Omental fat pad (tissue), 3 donors: ENCODE measurements at regions not wholly inside any gene's neighbourhood (a gene's known extent, or its start where the extent isn't known, plus 50 kb on each side); places are given as distances from the start of the nearest gene placed in this dataset.
"Not testable (repeated sequence)": the region's sequence is repeated elsewhere in the genome, so short reads cannot be mapped to it uniquely, and the experiment has no call there.

Source experiments
- ATAC-seq: fragments of 150-250 bp; one replicate; pipeline ENCODE4 v1.9.1; 2016; ENCODE audit warnings: mild to moderate bottlenecking, moderate library complexity; ENCODE audit not compliant: low FRiP score
- DNase-seq: peaks from one replicate; pipeline ENCODE4 v3.0.0-alpha.2; 2019; ENCODE audit warnings: low spot score
- CTCF ChIP-seq, 3 donors: fragments of 450-650 bp; IDR thresholded peaks; one replicate each; pipeline ENCODE4 v1.5.1; 2016 to 2017; ENCODE audit warnings: antibody characterized with exemption in 3 of 3, mild to moderate bottlenecking in 3 of 3, moderate library complexity in 2 of 3

- no peak for TF ChIP-seq CTCF (IDR thresholded peaks at IDR 0.05)
- ATAC-seq = no peak
Observed at GRCh38 chr3:164416491-164417222, 661.6 kb downstream of the SI start.

GRCh38 chr3:164408326-164408725 lies 670.0 kb downstream of the SI start:
- DNase-seq = no peak
- ATAC-seq = no peak
- TF ChIP-seq CTCF (IDR thresholded peaks at IDR 0.05) = no peak

More at GRCh38 chr3:164416491-164417222, 661.6 kb downstream of the SI start:
- DNase-seq = no peak

- no peak for TF ChIP-seq CTCF (IDR thresholded peaks at IDR 0.05)
- ATAC-seq (no peak), DNase-seq (no peak)
Observed at GRCh38 chr3:164407111-164407510, 671.2 kb downstream of the SI start.

- DNase-seq = no peak
- TF ChIP-seq CTCF (IDR thresholded peaks at IDR 0.05) = no peak
- ATAC-seq = no peak
Observed at GRCh38 chr3:164406281-164406680, 672.0 kb downstream of the SI start.

GRCh38 chr3:164401923-164402322 lies 676.4 kb downstream of the SI start:
- no peak for TF ChIP-seq CTCF (IDR thresholded peaks at IDR 0.05)
- no peak for ATAC-seq
- DNase-seq = no peak

- ATAC-seq = not testable (repeated sequence)
Observed at GRCh38 chr3:164401440-164401839, 676.9 kb downstream of the SI start.

GRCh38 chr3:164397462-164397861 lies 680.8 kb downstream of the SI start:
- DNase-seq = no peak
- ATAC-seq = no peak
- no peak for TF ChIP-seq CTCF (IDR thresholded peaks at IDR 0.05)

More at GRCh38 chr3:164401440-164401839, 676.9 kb downstream of the SI start:
- not testable (repeated sequence) for DNase-seq
